Immature natural killer cell (primary cell): ENCODE measurements at regions not wholly inside any gene's neighbourhood (a gene's known extent, or its start where the extent isn't known, plus 50 kb on each side); places are given as distances from the start of the nearest gene placed in this dataset.

ENCODE experiments used
- DNase-seq, 3 donors: peaks; one replicate each; pipeline ENCODE4 v3.0.0; 2022; ENCODE audit warnings: mixed read lengths in 1 of 3
- H3K27ac Mint-ChIP-seq, 6 donors: one replicate each; pipeline ENCODE4 v1.8.0; 2020; ENCODE audit warnings: mixed read lengths in 6 of 6, mild to moderate bottlenecking in 5 of 6, inconsistent platforms in 4 of 6, moderate library complexity in 3 of 6
- H3K27me3 Mint-ChIP-seq, 3 donors: one replicate each; pipeline ENCODE4 v1.8.0; 2020 to 2021; ENCODE audit warnings: low read depth in 3 of 3, mild to moderate bottlenecking in 3 of 3, mixed read lengths in 3 of 3, moderate library complexity in 3 of 3, inconsistent platforms in 1 of 3
- H3K36me3 Mint-ChIP-seq, 3 donors: one replicate each; pipeline ENCODE4 v1.8.0; 2020; ENCODE audit warnings: mixed read lengths in 3 of 3, inconsistent platforms in 2 of 3, mild to moderate bottlenecking in 2 of 3
- H3K4me1 Mint-ChIP-seq, 2 donors: one replicate each; pipeline ENCODE4 v1.8.0; 2020; ENCODE audit warnings: inconsistent platforms in 2 of 2, mild to moderate bottlenecking in 2 of 2, mixed read lengths in 2 of 2, moderate library complexity in 1 of 2
- H3K4me3 Mint-ChIP-seq, 5 donors: one replicate each; pipeline ENCODE4 v1.8.0; 2020; ENCODE audit warnings: mild to moderate bottlenecking in 5 of 5, mixed read lengths in 5 of 5, inconsistent platforms in 3 of 5, moderate library complexity in 3 of 5
- H3K9me3 Mint-ChIP-seq, 6 donors: one replicate each; pipeline ENCODE4 v1.8.0; 2020; ENCODE audit warnings: mild to moderate bottlenecking in 6 of 6, mixed read lengths in 6 of 6, inconsistent platforms in 4 of 6, moderate library complexity in 3 of 6

- Mint-ChIP-seq H3K36me3 (no peaks in the 10 kb centered on the region), H3K27me3 (peaks cover 0 to 2% (median 2%) of the 10 kb centered on the region in 3 donors), H3K27ac (no peak overlapping the region), H3K4me1 (no peaks in the 10 kb centered on the region), H3K4me3 (no peak overlapping the region), H3K9me3 (peaks cover 0 to 6% (median 0%) of the 10 kb centered on the region in 6 donors)
- DNase-seq: no peak
Observed at GRCh38 chr9:80143899-80144298, 572.1 kb downstream of the TLE4 start.

- Mint-ChIP-seq H3K36me3 (no peaks in the 10 kb centered on the region), H3K9me3 (no peaks in the 10 kb centered on the region), H3K27ac (no peak overlapping the region), H3K27me3 (no peaks in the 10 kb centered on the region), H3K4me1 (no peaks in the 10 kb centered on the region), H3K4me3 (no peak overlapping the region)
- DNase-seq: no peak
Observed at GRCh38 chr9:80134487-80134886, 562.7 kb downstream of the TLE4 start.

- Mint-ChIP-seq H3K27ac (no peak overlapping the region), H3K4me3 (no peak overlapping the region), H3K9me3 (peaks cover 0 to 3% (median 0%) of the 10 kb centered on the region in 6 donors), H3K27me3 (peaks cover 0 to 3% (median 0%) of the 10 kb centered on the region in 3 donors), H3K4me1 (no peaks in the 10 kb centered on the region), H3K36me3 (no peaks in the 10 kb centered on the region)
- no peak for DNase-seq
Observed at GRCh38 chr9:80131627-80132026, 559.9 kb downstream of the TLE4 start.

GRCh38 chr9:80127920-80128319 lies 556.2 kb downstream of the TLE4 start:
- Mint-ChIP-seq H3K27ac (no peak overlapping the region), H3K4me3 (no peak overlapping the region)

GRCh38 chr9:80125731-80126264 lies 554.0 kb downstream of the TLE4 start:
- Mint-ChIP-seq H3K27me3 (peaks cover 0 to 3% (median 0%) of the 10 kb centered on the region in 3 donors), H3K27ac (no peak overlapping the region), H3K9me3 (peaks cover 0 to 3% (median 0%) of the 10 kb centered on the region in 6 donors), H3K4me1 (no peaks in the 10 kb centered on the region), H3K4me3 (no peak overlapping the region), H3K36me3 (no peaks in the 10 kb centered on the region)
- DNase-seq: no peak

More at GRCh38 chr9:80127920-80128319, 556.2 kb downstream of the TLE4 start:
- no peaks in the 10 kb centered on the region for H3K4me1 Mint-ChIP-seq
- peaks cover 0 to 3% (median 0%) of the 10 kb centered on the region in 3 donors for H3K27me3 Mint-ChIP-seq
- no peaks in the 10 kb centered on the region for H3K36me3 Mint-ChIP-seq
- H3K9me3 Mint-ChIP-seq: peaks cover 0 to 3% (median 0%) of the 10 kb centered on the region in 6 donors
- no peak for DNase-seq

- Mint-ChIP-seq H3K27ac (no peak overlapping the region), H3K27me3 (peaks cover 0 to 6% (median 0%) of the 10 kb centered on the region in 3 donors), H3K9me3 (peaks cover 0 to 14% (median 2%) of the 10 kb centered on the region in 6 donors), H3K36me3 (no peaks in the 10 kb centered on the region), H3K4me3 (no peak overlapping the region), H3K4me1 (no peaks in the 10 kb centered on the region)
- DNase-seq: no peak
Observed at GRCh38 chr9:80117031-80117430, 545.3 kb downstream of the TLE4 start.

- Mint-ChIP-seq H3K27ac (no peak overlapping the region), H3K27me3 (peaks cover 0 to 6% (median 0%) of the 10 kb centered on the region in 3 donors), H3K36me3 (no peaks in the 10 kb centered on the region), H3K4me3 (no peak overlapping the region), H3K4me1 (no peaks in the 10 kb centered on the region), H3K9me3 (peaks cover 0 to 14% (median 2%) of the 10 kb centered on the region in 6 donors)
- no peak for DNase-seq
Observed at GRCh38 chr9:80114241-80114640, 542.5 kb downstream of the TLE4 start.

GRCh38 chr9:80107931-80108660 lies 536.3 kb downstream of the TLE4 start:
- no peak for DNase-seq
- Mint-ChIP-seq H3K27ac (no peak overlapping the region), H3K27me3 (peaks cover 0 to 8% (median 0%) of the 10 kb centered on the region in 3 donors), H3K36me3 (peaks cover 0 to 3% (median 0%) of the 10 kb centered on the region in 3 donors), H3K4me3 (no peak overlapping the region), H3K9me3 (peaks cover 0 to 5% (median 2%) of the 10 kb centered on the region in 6 donors), H3K4me1 (no peaks in the 10 kb centered on the region)

- DNase-seq: no peak
- Mint-ChIP-seq H3K27me3 (peaks cover 0 to 3% (median 1%) of the 10 kb centered on the region in 3 donors), H3K4me3 (no peak overlapping the region), H3K4me1 (no peaks in the 10 kb centered on the region), H3K27ac (no peak overlapping the region), H3K36me3 (no peaks in the 10 kb centered on the region), H3K9me3 (no peaks in the 10 kb centered on the region)
Observed at GRCh38 chr9:80097476-80097875, 525.7 kb downstream of the TLE4 start.

- Mint-ChIP-seq H3K27ac (no peak overlapping the region), H3K36me3 (no peaks in the 10 kb centered on the region), H3K4me1 (no peaks in the 10 kb centered on the region), H3K9me3 (no peaks in the 10 kb centered on the region), H3K27me3 (no peaks in the 10 kb centered on the region), H3K4me3 (no peak overlapping the region)
- no peak for DNase-seq
Observed at GRCh38 chr9:80094176-80094771, 522.5 kb downstream of the TLE4 start.

GRCh38 chr9:80093695-80094094 lies 521.9 kb downstream of the TLE4 start:
- no peak overlapping the region for H3K4me3 Mint-ChIP-seq
- no peak overlapping the region for H3K27ac Mint-ChIP-seq
- H3K36me3 Mint-ChIP-seq: no peaks in the 10 kb centered on the region
- H3K27me3 Mint-ChIP-seq: peaks cover 0 to 2% (median 0%) of the 10 kb centered on the region in 3 donors
- no peaks in the 10 kb centered on the region for H3K4me1 Mint-ChIP-seq
- DNase-seq: no peak
- H3K9me3 Mint-ChIP-seq: no peaks in the 10 kb centered on the region

- Mint-ChIP-seq H3K27ac (no peak overlapping the region), H3K27me3 (peaks cover 0 to 2% (median 0%) of the 10 kb centered on the region in 3 donors), H3K4me1 (no peaks in the 10 kb centered on the region), H3K4me3 (no peak overlapping the region), H3K9me3 (peaks cover 0 to 3% (median 0%) of the 10 kb centered on the region in 6 donors), H3K36me3 (no peaks in the 10 kb centered on the region)
- no peak for DNase-seq
Observed at GRCh38 chr9:80091526-80091925, 519.8 kb downstream of the TLE4 start.

- DNase-seq: no peak
- Mint-ChIP-seq H3K27me3 (peaks cover 0 to 2% (median 0%) of the 10 kb centered on the region in 3 donors), H3K4me3 (no peak overlapping the region), H3K27ac (no peak overlapping the region), H3K4me1 (no peaks in the 10 kb centered on the region), H3K9me3 (peaks cover 0 to 3% (median 0%) of the 10 kb centered on the region in 6 donors), H3K36me3 (no peaks in the 10 kb centered on the region)
Observed at GRCh38 chr9:80090317-80090716, 518.6 kb downstream of the TLE4 start.

- Mint-ChIP-seq H3K36me3 (no peaks in the 10 kb centered on the region), H3K9me3 (peaks cover 0 to 7% (median 0%) of the 10 kb centered on the region in 6 donors), H3K4me1 (no peaks in the 10 kb centered on the region), H3K4me3 (no peak overlapping the region), H3K27ac (no peak overlapping the region), H3K27me3 (peaks cover 0 to 2% (median 0%) of the 10 kb centered on the region in 3 donors)
- no peak for DNase-seq
Observed at GRCh38 chr9:80086822-80087345, 515.1 kb downstream of the TLE4 start.
